Activated T-cell treated with anti-CD3 and anti-CD28 coated beads, Interleukin-2, amount 50 U/mL, for 24 hours (primary cell): ENCODE measurements at regions not wholly inside any gene's neighbourhood (a gene's known extent, or its start where the extent isn't known, plus 50 kb on each side); places are given as distances from the start of the nearest gene placed in this dataset.
"Not testable (repeated sequence)": the region's sequence is repeated elsewhere in the genome, so short reads cannot be mapped to it uniquely, and the experiment has no call there.

Source experiments
- DNase-seq: peaks from one replicate; pipeline ENCODE4 v3.0.0-alpha.2; 2020
- H3K27ac Mint-ChIP-seq: 2 replicates; pipeline ENCODE4 v1.8.0; 2020; ENCODE audit warnings: mild to moderate bottlenecking, mixed read lengths
- H3K27me3 Mint-ChIP-seq: 2 replicates; pipeline ENCODE4 v1.8.0; 2020; ENCODE audit warnings: mixed read lengths
- H3K36me3 Mint-ChIP-seq: 2 replicates; pipeline ENCODE4 v1.8.0; 2020; ENCODE audit warnings: low read depth, mixed read lengths
- H3K4me1 Mint-ChIP-seq: 2 replicates; pipeline ENCODE4 v1.8.0; 2020; ENCODE audit warnings: low read depth, mixed read lengths
- H3K4me3 Mint-ChIP-seq: 2 replicates; pipeline ENCODE4 v1.8.0; 2020; ENCODE audit warnings: mild to moderate bottlenecking, moderate library complexity, mixed read lengths
- H3K9me3 Mint-ChIP-seq: 2 replicates; pipeline ENCODE4 v1.8.0; 2020; ENCODE audit warnings: mixed read lengths

DNA sequence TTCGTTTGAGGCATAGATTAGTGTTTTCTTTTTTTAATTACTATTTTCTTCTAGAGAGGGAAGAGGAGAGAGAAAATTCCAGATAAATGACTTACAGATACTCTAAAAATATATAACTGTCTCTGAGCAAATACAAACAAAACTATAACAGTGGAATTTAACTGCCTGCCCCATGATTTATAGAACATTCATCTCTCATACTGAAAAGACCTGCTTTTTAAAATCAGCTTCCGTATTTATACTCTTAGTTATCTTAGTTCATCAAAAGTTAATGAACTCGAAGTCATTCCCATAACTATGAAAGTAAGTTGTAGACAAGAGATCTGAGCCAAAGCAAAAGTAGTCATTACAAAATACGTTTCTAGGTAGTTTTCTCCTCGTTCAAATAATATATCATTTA, 123.8 kb upstream of the DMRT1 start:
- no peaks in the 10 kb centered on the region for H3K9me3 Mint-ChIP-seq

DNA sequence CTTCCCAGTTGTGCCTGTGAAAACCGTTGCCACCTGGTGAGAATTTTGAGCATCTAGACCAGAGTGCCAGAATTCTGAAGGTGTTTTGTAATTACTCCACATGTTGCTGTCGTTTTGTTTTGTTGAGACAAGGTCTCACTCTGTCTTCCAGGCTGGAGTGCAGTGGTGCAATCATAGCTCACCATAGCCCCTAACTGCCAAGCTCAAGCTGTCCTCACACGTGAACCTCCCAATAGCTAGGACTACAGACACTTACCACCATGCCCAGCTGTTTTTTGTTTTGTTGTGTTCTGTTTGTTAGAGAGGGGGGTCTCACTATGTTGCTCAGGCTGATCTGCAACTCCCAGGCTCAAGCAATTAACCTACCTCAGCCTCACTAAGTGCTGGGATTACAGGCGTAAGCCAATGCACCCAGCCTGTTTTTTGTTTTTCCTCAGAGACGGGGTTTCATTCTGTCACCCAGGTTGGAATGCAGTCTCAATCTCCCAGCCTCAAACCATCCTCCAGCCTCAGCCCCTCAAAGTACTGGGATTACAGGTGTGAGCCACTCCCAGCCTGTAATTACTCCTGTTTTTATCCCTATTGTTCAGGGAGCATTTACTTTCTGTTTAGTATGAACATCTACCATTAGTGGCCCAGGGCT, 121.1 kb upstream of the DMRT1 start:
- no peak overlapping the region for H3K27ac Mint-ChIP-seq

More for the DNA sequence above, 123.8 kb upstream of the DMRT1 start:
- no peak overlapping the region for H3K4me3 Mint-ChIP-seq
- DNase-seq: no peak
- H3K36me3 Mint-ChIP-seq: no peaks in the 10 kb centered on the region
- H3K27me3 Mint-ChIP-seq: peaks cover 4% of the 10 kb centered on the region
- no peaks in the 10 kb centered on the region for H3K4me1 Mint-ChIP-seq
- no peak overlapping the region for H3K27ac Mint-ChIP-seq

DNA sequence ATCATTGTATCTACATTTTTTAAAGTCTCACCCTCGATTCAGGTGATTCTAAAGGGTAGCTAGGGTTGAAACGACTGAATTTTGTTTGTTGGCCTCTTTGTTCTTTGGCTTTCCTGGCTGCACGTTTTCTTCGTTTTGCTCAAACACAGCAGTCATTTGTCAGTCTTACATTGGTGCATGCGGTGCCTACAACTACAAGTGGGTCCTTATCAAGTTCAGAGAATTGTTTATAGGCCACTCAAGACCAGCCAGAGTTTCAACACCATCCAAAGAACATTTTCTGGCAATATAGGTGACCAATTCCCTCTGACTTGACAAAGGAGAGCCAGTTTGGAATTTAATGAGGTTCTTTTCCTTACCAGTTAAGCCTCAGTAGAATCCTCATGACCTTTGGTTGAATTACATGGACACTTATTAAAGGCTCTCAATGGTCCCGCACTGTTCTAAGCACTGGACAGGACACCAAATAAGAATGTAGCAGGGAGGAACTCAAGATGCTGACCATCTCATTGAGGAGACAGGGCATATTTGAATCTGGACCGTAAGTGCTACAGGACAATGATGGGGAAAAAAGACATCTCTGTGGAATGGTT, 119.0 kb upstream of the DMRT1 start:
- Mint-ChIP-seq H3K4me1 (no peaks in the 10 kb centered on the region), H3K27me3 (peaks cover 4% of the 10 kb centered on the region), H3K9me3 (no peaks in the 10 kb centered on the region), H3K27ac (no peak overlapping the region), H3K36me3 (no peaks in the 10 kb centered on the region), H3K4me3 (no peak overlapping the region)
- DNase-seq: no peak

More for the DNA sequence above, 121.1 kb upstream of the DMRT1 start:
- Mint-ChIP-seq H3K9me3 (no peaks in the 10 kb centered on the region), H3K36me3 (no peaks in the 10 kb centered on the region), H3K4me1 (no peaks in the 10 kb centered on the region), H3K4me3 (no peak overlapping the region), H3K27me3 (peaks cover 4% of the 10 kb centered on the region)
- no peak for DNase-seq

DNA sequence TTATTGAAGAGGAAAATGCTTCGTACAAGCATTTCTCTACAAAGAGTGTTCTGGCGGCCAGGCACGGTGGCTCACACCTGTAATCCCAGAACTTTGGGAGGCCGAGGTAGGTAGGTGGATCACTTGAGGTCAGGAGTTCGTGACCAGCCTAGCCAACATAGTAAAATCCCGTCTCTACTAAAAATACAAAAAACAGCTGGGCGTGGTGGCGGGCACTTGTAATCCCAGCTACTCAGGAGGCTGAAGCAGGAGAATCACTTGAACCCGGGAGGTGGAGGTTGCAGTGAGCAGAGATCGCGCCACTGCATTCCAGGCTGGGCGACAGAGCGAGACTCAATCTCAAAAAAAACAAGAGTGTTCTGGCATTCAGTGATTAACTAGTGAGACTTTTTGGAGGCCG, 117.0 kb upstream of the DMRT1 start:
- H3K4me1 Mint-ChIP-seq, DNase-seq, H3K27me3 Mint-ChIP-seq, H3K36me3 Mint-ChIP-seq, H3K27ac Mint-ChIP-seq, H3K4me3 Mint-ChIP-seq, H3K9me3 Mint-ChIP-seq: not testable (repeated sequence)

DNA sequence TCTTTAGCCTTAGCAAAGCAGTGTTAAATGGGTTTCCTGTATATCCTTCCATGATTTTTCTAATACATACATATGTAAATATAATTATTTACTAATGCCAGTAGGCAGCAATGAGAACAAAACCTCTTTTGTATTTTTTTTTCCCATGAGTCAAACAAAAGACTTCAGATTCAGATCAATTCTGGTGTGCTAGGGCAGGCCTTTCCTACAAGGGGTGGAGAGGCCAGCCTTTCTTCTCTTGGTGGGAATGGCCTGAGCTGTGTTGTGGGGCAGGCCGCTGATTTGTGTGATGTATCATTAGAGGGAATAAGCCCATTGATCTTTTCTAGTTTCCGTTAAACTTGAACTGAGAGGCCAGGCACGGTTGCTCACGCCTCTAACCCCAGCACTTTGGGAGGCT, 115.5 kb upstream of the DMRT1 start:
- H3K4me3 Mint-ChIP-seq: no peak overlapping the region
- no peak overlapping the region for H3K27ac Mint-ChIP-seq
- no peaks in the 10 kb centered on the region for H3K27me3 Mint-ChIP-seq
- no peak for DNase-seq
- H3K9me3 Mint-ChIP-seq: no peaks in the 10 kb centered on the region
- no peaks in the 10 kb centered on the region for H3K4me1 Mint-ChIP-seq
- no peaks in the 10 kb centered on the region for H3K36me3 Mint-ChIP-seq

DNA sequence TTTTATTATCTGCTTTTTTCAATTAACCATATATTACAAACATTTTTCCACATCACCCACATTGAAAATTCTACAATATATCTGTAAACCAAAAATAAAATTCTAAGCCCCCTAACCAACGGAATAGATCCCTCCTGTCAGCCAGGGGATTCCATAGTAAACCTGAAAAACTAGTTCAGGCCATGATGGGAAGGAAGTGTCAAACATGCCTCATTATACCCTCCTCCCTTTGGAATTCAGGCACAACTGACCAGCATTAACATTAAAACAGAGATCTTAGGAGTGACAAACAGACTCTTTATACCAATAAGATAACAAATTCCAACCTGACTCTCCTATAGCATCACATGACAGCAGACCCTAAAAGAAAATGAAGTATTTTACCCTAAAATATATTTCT, 113.7 kb upstream of the DMRT1 start:
- no peaks in the 10 kb centered on the region for H3K27me3 Mint-ChIP-seq
- no peak for DNase-seq
- H3K4me3 Mint-ChIP-seq: no peak overlapping the region
- no peaks in the 10 kb centered on the region for H3K4me1 Mint-ChIP-seq
- H3K27ac Mint-ChIP-seq: no peak overlapping the region
- no peaks in the 10 kb centered on the region for H3K36me3 Mint-ChIP-seq
- no peaks in the 10 kb centered on the region for H3K9me3 Mint-ChIP-seq

DNA sequence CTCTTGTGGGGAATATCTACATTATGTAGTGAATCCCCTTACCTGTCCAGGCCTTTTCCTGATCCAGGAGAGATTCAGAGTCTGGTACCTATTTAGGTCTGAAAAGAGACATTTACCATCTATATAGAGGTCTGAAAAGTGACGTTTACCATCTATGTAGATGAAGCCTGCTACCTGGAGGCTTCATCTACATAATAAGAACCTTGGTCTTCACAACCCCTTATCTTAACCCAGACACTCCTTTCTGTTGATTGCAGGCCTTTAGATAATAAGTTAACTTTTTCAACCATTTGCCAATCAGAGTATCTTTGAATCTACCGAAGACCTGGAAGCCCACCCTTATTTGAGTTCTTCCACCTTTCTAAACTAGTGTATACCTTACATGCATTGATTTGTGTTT, 113.0 kb upstream of the DMRT1 start:
- no peaks in the 10 kb centered on the region for H3K4me1 Mint-ChIP-seq
- no peaks in the 10 kb centered on the region for H3K9me3 Mint-ChIP-seq
- no peak for DNase-seq

DNA sequence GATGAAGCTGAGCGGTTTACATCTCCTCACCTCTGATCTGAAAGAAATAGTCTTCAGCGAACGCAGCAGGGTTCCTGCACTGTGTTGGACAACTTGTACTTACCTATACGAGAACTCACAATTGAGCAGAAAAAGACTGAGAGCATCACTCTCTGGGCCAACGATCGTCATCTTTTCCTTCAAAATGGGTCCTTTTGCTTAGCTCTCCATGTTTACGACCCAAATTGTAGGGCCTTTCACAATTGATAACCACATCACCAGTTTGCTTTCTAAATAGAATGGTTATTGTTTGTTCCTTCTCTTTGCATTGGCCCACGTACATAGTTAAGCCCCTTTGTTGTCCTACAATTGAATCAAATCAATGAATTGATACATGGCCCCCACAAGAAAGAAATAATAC, 110.0 kb upstream of the DMRT1 start:
- no peaks in the 10 kb centered on the region for H3K27me3 Mint-ChIP-seq
- no peak overlapping the region for H3K27ac Mint-ChIP-seq
- DNase-seq: no peak
- no peaks in the 10 kb centered on the region for H3K9me3 Mint-ChIP-seq
- H3K36me3 Mint-ChIP-seq: no peaks in the 10 kb centered on the region
- H3K4me3 Mint-ChIP-seq: no peak overlapping the region
- no peaks in the 10 kb centered on the region for H3K4me1 Mint-ChIP-seq

More for the DNA sequence above, 113.0 kb upstream of the DMRT1 start:
- no peak overlapping the region for H3K27ac Mint-ChIP-seq
- no peak overlapping the region for H3K4me3 Mint-ChIP-seq
- H3K36me3 Mint-ChIP-seq: no peaks in the 10 kb centered on the region
- no peaks in the 10 kb centered on the region for H3K27me3 Mint-ChIP-seq

DNA sequence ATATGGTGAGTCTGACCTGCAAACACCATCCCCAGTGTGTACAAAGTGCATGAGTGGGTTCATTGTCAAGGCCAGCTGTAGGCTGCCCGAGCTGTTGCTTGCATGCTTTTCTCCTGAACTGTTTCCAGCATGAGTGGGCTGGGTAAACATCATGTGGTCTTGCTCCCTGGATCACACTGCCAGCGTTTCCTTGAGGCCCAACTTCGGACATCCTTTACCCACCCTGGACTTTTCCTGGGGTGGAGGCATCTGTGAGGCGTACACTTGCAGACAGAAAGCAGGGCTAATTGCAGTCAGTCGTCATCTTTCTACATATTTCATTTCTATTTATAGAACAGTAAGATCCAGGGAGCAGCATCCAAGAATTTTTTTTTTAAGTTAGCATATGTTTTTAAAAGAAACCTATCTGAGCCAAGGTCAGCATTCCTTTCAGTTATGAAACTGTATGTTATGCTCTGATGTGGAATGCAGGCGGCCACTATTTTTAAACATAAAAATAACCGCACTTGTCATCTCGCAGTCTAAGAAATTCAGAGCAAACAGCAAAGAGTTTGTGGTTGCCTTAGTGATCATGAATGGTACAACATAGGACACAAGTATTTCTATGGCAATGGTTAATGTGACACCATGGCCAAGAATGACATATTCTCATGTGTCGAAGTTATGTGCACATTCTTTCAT, 106.5 kb upstream of the DMRT1 start:
- no peaks in the 10 kb centered on the region for H3K4me1 Mint-ChIP-seq

DNA sequence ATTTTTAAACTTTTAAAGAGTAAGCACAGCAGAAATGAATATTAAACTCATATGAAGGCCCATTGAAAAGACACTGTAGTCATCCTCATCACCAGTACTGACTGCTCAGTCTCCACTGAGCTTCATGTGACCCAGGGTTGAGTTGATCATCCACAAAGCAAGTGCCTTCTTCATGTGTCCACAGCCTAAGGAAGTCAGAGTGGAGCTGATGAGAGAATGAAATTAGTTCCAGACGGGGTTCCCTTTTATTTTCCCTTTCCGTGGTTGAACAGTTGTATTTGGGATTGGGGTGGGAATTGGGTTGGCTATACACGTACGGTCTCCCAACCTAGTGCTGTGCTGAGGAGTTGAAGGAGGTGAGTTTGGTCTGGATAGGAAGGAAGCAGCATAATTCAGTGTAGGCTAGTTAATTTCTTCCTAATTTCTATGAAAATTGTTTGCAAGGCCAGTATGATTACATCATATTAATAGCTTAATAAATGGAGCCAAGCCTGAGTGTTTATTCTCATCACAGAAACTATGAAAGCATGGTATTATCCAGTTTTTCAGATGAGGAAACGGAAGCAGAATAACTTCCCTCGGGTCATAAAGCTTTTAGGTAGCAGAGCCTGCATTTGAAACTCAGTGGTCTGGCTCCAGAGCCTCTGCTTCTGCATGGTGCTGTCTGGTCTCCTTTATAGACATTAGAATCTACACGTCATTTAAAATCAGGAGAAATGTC, 103.9 kb upstream of the DMRT1 start:
- no peaks in the 10 kb centered on the region for H3K4me1 Mint-ChIP-seq
- H3K27ac Mint-ChIP-seq: no peak overlapping the region
- H3K36me3 Mint-ChIP-seq: no peaks in the 10 kb centered on the region
- H3K9me3 Mint-ChIP-seq: no peaks in the 10 kb centered on the region
- DNase-seq: no peak
- no peak overlapping the region for H3K4me3 Mint-ChIP-seq
- H3K27me3 Mint-ChIP-seq: no peaks in the 10 kb centered on the region

More for the DNA sequence above, 106.5 kb upstream of the DMRT1 start:
- Mint-ChIP-seq H3K27ac (no peak overlapping the region), H3K9me3 (no peaks in the 10 kb centered on the region), H3K4me3 (no peak overlapping the region), H3K36me3 (no peaks in the 10 kb centered on the region), H3K27me3 (no peaks in the 10 kb centered on the region)
- no peak for DNase-seq

DNA sequence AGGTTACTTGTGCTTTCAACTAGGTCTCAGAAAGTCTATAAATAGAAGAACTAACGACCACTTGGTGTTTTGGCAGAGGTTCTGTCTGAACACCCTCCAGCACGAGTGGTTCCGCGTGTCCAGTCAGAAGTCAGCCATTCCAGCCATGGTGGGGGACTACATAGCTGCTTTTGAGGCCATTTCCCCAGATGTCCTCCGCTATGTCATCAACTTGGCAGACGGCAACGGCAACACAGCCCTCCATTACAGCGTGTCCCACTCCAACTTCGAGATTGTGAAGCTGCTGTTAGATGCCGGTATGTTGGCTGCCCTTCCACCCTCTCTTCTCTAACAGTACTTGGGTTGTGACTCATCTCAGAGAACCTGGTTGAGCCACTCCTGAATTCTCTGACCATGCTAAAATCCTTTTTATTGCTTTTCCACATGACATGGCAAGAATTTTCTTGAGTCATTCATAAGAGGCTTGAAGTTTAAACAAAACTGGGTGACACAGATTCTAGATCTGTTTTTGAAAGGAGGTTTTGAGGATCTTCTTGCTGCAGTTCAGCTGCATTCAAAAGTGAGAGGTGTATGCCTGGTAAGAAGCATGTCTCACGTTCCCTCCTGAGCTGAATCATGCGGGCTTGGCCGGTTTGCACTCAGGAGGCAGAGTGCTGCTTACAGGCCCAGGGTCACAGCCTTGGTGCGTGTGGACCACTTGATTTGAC, 103.1 kb upstream of the DMRT1 start:
- DNase-seq: no peak
- H3K36me3 Mint-ChIP-seq: no peaks in the 10 kb centered on the region
- H3K27me3 Mint-ChIP-seq: no peaks in the 10 kb centered on the region
- no peaks in the 10 kb centered on the region for H3K4me1 Mint-ChIP-seq
- H3K27ac Mint-ChIP-seq: no peak overlapping the region
- H3K9me3 Mint-ChIP-seq: no peaks in the 10 kb centered on the region
- no peak overlapping the region for H3K4me3 Mint-ChIP-seq

DNA sequence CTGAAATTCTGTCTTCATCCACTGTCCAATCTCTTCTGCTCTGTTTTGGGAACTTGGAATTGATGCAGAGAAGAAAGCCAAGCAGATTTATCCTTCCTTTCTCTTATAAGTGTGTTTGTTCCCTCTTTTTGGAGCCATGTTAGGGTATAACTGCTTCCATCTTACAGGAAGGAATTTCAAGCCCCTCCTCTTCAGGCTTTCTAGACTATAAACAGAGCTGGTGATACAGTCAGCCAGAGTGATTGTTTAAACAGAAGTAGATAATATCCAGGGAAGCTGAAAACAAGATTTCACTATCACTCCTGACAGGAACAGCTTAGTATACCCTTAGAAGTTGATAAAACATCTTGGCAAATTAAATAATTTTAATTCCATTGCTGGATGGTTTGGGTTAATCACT, 102.1 kb upstream of the DMRT1 start:
- Mint-ChIP-seq H3K36me3 (no peaks in the 10 kb centered on the region), H3K4me3 (no peak overlapping the region), H3K27me3 (no peaks in the 10 kb centered on the region), H3K27ac (no peak overlapping the region), H3K4me1 (no peaks in the 10 kb centered on the region), H3K9me3 (no peaks in the 10 kb centered on the region)
- DNase-seq: no peak

DNA sequence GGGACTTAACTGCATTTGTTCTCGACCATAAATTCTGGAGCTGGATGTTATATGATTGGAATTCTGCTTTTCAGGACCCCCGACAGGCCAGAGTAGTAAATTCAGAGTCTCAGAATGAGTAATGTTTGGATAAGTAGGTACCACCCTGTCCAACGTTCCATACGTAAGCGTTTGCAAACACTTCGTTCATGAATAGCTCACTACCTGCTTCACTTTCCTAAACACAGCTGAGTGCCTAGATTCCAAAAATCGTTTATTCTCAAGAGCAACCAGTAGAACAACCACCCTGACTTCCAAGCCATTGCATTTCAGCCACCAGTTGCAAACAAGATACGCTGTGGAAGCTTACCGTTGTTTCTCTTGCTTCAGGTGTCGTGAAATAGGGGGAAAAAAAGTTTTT, 101.3 kb upstream of the DMRT1 start:
- H3K27me3 Mint-ChIP-seq: no peaks in the 10 kb centered on the region
- H3K36me3 Mint-ChIP-seq: no peaks in the 10 kb centered on the region
- no peak overlapping the region for H3K4me3 Mint-ChIP-seq
- no peak overlapping the region for H3K27ac Mint-ChIP-seq
- no peak for DNase-seq
- H3K9me3 Mint-ChIP-seq: no peaks in the 10 kb centered on the region
- H3K4me1 Mint-ChIP-seq: no peaks in the 10 kb centered on the region

DNA sequence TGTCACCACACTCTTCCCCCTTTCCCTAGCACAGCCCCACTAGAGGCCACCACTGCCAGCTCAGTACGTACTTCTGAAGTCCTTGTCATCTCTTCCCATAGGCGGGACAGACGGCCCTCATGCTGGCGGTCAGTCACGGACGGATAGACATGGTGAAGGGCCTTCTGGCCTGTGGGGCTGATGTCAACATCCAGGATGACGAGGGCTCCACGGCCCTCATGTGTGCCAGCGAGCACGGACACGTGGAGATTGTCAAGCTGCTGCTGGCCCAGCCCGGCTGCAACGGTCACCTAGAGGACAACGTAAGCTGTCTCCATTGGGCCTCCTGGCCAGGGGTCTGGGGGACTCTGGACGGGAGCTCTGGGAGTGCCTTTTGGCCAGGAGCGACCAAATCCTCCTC, 99.4 kb upstream of the DMRT1 start:
- H3K36me3 Mint-ChIP-seq: no peaks in the 10 kb centered on the region
- no peaks in the 10 kb centered on the region for H3K27me3 Mint-ChIP-seq
- H3K4me3 Mint-ChIP-seq: no peak overlapping the region
- H3K27ac Mint-ChIP-seq: no peak overlapping the region
- H3K4me1 Mint-ChIP-seq: no peaks in the 10 kb centered on the region
- no peak for DNase-seq
- H3K9me3 Mint-ChIP-seq: no peaks in the 10 kb centered on the region
